HG02798 (cell line): ENCODE measurements at regions not wholly inside any gene's neighbourhood (a gene's known extent, or its start where the extent isn't known, plus 50 kb on each side); places are given as distances from the start of the nearest gene placed in this dataset.
"Not testable (repeated sequence)": the region's sequence is repeated elsewhere in the genome, so short reads cannot be mapped to it uniquely, and the experiment has no call there.

ENCODE experiments used
- ATAC-seq: cut with Tn5 transposase; IDR thresholded peaks from one replicate; pipeline ENCODE4 v1.9.1; 2021; ENCODE audit warnings: mild to moderate bottlenecking; ENCODE audit not compliant: unreplicated experiment, poor library complexity

- no peak for ATAC-seq
Measured at GRCh38 chr2:183752571-183752970, 628.3 kb downstream of the NUP35 start.

DNA sequence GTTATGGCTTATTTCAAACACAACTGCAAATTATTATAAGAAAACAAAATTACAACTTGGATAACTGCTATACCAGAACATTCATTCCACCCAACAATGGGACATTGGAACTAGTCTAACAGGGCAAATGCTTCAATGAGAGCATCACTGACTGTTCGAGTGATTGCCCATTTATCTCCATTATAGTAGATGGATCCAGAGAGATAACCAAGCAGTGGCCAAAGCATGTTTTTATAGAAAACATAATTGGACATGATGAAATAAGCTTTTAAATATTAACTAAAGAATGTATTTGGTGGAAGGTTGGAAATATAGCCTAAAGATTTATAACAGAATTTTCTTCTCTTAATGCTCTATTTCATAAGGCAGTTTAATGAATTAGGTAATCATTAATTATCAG lies 634.8 kb downstream of the NUP35 start:
- no peak for ATAC-seq

DNA sequence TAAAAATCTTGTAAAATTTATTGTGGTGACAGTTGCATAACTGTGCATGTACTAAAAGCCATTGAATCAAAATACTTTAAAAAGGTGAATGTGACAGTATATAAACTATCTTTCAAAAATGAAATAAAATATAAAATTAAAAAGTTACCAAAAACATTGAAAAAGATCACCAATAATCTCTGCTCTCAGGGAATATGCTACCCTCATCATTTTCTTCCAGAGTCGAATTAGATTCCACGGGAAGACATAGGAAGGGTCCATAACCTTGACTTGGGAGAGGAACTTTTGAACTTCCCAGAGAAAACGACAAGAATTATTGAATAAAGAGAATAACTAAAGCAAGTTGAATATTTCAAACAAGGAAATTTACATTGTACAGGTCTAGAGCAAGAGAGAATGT lies 649.5 kb downstream of the NUP35 start:
- no peak for ATAC-seq

GRCh38 chr2:183780072-183780471 lies 655.8 kb downstream of the NUP35 start:
- no peak for ATAC-seq

DNA sequence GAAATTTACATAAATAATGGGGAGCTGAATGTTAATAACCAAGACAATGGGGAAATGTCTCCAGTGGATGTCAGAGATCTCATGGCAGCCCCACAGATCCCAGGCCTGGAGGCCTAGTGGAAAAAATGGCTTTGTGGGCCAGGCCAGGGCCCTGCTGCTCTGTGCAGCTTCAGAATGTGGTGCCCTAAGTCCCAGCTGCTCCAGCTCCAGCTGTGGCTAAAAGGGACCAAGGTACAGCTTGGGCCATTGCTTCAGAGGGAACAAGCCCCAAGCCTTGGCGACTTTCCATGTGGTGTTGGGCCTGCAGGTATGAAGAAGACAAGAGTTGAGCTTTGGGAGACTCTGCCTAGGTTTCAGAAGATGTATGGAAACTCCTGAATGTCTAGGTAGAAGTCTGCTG lies 658.2 kb downstream of the NUP35 start:
- ATAC-seq = no peak

DNA sequence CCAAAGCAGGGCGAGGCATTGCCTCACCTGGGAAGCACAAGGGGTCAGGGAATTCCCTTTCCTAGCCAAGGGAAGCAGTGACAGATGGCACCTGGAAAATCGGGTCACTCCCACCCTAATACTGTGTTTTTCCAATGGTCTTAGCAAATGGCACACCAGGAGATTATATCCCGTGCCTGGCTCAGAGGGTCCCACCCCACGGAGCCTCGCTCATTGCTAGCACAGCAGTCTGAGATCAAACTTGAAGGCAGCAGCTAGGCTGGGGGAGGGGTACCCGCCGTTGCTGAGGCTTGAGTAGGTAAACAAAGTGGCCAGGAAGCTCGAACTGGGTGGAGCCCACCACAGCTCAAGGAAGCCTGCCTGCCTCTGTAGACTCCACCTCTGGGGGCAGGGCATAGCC lies 664.6 kb downstream of the NUP35 start:
- ATAC-seq = not testable (repeated sequence)

DNA sequence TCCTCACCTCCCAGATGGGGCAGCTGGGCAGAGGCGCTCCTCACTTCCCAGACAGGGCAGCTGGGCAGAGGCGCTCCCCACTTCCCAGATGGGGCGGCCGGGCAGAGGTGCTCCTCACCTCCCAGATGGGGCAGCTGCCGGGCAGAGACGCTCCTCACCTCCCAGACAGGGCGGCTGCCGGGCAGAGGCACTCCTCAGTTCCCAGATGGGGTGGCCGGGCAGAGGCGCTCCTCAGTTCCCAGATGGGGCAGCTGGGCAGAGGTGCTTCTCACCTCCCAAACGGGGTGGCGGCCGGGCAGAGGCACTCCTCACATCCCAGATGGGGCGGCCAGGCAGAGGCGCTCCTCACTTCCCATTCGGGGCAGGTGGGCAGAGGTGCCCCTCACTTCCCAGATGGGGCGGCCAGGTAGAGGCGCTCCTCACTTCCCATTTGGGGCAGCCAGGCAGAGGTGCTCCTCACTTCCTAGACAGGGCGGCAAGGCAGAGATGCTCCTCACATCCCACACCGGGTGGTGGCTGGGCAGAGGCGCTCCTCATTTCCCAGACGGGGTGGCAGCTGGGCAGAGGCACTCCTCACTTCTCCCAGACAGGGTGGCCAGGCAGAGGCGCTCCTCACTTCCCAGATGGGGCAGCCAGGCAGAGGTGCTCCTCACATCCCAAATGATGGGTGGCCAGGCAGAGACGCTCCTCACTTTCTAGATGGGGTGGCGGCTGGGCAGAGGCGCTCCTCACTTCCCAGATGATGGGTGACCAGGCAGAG lies 668.1 kb downstream of the NUP35 start:
- ATAC-seq = not testable (repeated sequence)

- ATAC-seq = no peak
Measured at GRCh38 chr2:183798535-183798934, 674.3 kb downstream of the NUP35 start.

DNA sequence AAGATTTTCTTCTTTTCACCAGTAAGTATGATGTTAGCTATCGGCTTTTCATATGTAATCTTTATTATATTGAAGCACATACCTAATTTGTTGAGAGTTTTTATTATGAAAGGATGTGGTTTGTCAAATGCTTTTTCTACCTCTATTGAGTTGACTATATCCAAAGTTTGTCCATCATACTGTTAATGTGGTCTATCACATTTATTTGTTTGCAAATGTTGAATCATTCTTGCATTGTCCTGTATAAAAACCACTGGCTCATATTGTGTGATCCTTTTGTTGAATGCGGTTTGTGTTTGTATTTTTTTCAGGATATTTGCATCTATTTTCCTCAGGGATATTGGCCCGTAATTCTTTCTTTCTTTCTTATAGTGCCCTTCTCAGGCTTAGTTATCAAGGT lies 675.5 kb downstream of the NUP35 start:
- no peak for ATAC-seq

GRCh38 chr2:183803596-183803995 lies 679.4 kb downstream of the NUP35 start:
- no peak for ATAC-seq

DNA sequence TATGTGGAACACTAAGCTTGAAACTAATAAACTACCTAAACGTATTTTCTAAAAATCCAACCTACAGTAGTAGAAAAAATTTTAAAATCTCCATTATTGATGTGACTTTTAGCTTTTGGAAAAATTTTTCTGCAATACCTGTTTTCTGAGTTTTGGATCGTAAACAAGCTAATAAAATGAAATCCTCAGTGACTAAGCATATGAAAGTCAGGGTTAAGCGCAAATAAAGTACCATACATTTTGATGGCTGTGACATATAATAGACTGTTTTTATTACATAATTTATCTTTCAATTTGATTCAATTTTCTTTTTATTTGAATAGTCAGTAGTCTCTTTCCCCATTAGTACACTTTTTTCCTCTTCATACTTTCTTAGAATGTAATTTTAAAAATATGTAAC lies 683.6 kb downstream of the NUP35 start:
- ATAC-seq = no peak

- no peak for ATAC-seq
Measured at GRCh38 chr2:183809404-183809803, 685.2 kb downstream of the NUP35 start.

DNA sequence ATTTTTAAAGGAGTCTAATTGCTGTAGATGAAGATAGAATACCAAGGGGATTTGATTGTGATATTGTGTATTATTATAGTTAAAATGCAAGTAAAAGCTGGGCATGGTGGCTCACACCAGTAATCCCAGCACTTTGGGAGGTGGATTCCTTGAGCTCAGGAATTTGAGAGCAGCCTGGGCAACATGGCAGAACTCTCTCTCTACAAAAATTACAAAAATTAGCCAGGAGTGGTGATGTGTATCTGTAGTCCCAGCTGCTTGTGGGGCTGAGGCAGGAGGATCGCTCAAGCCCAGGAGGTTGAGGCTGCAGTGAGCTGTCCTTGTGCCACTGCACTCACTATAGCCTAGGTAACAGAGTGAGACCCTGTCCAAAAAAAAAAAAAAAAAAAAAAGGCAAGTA lies 687.0 kb downstream of the NUP35 start:
- no peak for ATAC-seq

DNA sequence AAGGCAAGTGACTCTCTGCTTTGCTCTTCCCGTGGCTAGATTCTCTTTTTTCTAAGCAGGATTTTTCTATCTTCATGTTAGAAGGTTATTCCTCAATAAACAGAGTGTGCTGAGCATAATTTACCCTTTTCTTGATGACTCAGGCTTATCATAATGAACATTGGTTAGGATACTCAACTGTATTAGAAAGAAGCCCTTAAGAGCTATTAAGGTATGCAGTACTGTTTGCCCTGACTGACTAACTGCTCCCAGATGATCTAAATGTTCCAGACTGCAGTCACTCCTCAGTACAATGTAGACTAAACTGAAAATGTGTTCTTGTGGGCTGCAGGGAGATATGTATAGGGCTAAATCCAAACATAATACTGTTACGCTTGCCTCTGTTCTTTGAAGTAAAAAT lies 687.8 kb downstream of the NUP35 start:
- no peak for ATAC-seq

GRCh38 chr2:183825710-183826109 lies 701.5 kb downstream of the NUP35 start:
- no peak for ATAC-seq

DNA sequence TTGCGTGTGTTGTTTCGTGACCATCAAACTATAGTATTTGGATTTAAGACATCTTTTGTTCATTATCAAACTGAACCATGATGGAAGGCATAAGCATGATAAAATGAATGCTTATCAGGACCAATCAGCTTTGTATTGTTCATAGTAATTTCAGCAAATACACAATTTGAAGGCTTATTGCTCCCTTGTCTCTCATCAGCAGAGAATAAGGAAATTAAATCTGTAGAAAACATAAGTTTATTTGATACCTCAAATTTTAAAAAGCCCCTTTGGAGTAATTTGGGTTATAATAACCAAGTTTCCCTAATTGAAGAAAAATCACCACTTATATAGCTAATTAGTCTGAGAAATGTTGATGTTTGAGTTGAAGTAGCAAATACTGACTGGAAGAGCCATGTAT lies 705.7 kb downstream of the NUP35 start:
- no peak for ATAC-seq

DNA sequence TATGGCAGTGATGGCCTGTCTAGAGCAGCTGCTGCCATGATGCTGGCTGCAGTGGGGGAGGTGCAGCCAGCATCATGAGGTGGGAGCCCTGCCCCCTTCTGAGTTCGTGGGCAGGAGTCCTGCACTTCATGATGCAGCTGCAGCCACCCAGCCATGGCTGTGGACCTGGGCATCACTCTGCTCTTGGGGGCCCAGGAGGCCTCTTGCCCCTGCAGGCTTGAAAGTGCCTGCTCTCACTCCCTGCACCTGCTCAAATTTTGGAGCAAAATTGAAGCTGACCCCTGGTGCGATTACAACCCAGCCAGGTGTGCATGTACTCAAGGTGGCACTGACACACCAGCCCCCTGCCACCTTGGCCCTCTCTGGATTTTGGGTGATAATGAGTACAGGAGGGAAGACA lies 712.9 kb downstream of the NUP35 start:
- no peak for ATAC-seq

GRCh38 chr2:183838295-183838694 lies 714.1 kb downstream of the NUP35 start:
- no peak for ATAC-seq

DNA sequence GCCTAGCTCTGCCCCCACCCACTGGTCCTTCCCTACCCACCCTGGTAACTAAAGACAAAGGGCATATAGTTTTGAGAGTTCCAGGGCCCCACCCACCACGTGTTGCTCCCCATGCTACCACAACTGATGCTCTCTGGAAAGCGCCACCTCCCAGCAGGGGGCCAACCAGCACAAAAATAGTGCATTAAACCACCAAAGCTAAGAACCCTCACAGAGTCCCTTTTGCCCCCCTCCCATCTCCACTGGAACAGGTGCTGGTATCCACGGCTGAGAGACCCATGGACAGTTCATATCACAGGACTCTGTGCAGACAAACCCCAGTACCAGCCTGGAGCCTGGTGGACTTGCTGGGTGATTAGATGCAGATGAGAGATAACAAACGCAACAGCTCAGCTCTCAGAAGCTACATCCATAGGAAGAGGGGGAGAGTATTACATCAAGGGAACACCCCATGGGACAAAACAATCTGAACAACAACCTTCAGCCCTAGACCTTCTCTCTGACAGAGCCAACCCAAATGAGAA lies 715.9 kb downstream of the NUP35 start:
- ATAC-seq = no peak

- ATAC-seq = not testable (repeated sequence)
Measured at GRCh38 chr2:183849826-183850225, 725.6 kb downstream of the NUP35 start.

- ATAC-seq = no peak
Measured at GRCh38 chr2:183859129-183859528, 734.9 kb downstream of the NUP35 start.

DNA sequence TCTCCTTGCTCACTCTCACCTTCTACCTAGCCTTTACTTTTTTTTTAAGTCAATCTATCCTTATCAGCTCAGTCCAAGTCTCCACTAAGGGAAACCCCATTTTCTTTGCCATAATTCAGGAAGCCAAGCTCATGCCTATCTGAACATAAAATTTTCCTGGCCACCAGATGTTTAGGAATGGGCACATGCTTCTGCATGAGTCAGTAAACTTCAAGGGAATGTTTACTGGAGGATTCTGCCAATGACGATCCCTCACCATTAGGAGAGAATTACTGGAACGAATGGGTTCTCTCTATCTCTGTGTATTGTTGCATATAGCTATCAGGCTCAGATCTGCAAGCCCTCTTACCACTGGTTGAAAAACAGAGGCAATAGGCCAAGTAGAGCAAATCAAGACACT lies 731.7 kb upstream of the ZNF804A start:
- no peak for ATAC-seq
